Neural cell (in vitro differentiated cells): ENCODE measurements at regions not wholly inside any gene's neighbourhood (a gene's known extent, or its start where the extent isn't known, plus 50 kb on each side); places are given as distances from the start of the nearest gene placed in this dataset.

Source experiments
- H2AFZ ChIP-seq: fragments of 200-600, 300-800 bp; sonication (generic), shearing (Covaris generic); 2 replicates; pipeline ENCODE4 v1.6.0; 2014; ENCODE audit warnings: low read depth, mild to moderate bottlenecking, antibody characterized with exemption, low read length, moderate library complexity
- H3F3A ChIP-seq: fragments of 200-600 bp; shearing (Covaris generic); 2 replicates; pipeline ENCODE4 v1.6.1; 2016; ENCODE audit warnings: mild to moderate bottlenecking, moderate library complexity, mixed read lengths, antibody characterized with exemption, low read length; ENCODE audit not compliant: insufficient read depth, poor library complexity, severe bottlenecking
- H3K27ac ChIP-seq: fragments of 200-600, 300-800 bp; sonication (generic), shearing (Covaris generic); 2 replicates; pipeline ENCODE4 v1.5.1; 2014; ENCODE audit warnings: mild to moderate bottlenecking, low read length, moderate library complexity
- H3K27me3 ChIP-seq: fragments of 300-800, 200-600 bp; sonication (generic), shearing (Covaris generic); 2 replicates; pipeline ENCODE4 v1.6.0; 2014; ENCODE audit warnings: mild to moderate bottlenecking, low read depth, low read length, moderate library complexity; ENCODE audit not compliant: insufficient read depth
- H3K36me3 ChIP-seq: fragments of 300-800, 200-600 bp; sonication (generic), shearing (Covaris generic); 2 replicates; pipeline ENCODE4 v1.5.1; 2014; ENCODE audit warnings: mild to moderate bottlenecking, antibody characterized with exemption, low read length, moderate library complexity; ENCODE audit not compliant: insufficient read depth
- H3K4me2 ChIP-seq: fragments of 300-800, 200-600 bp; sonication (generic), shearing (Covaris generic); 2 replicates; pipeline ENCODE4 v1.6.0; 2014; ENCODE audit warnings: mild to moderate bottlenecking, low read length
- H3K4me3 ChIP-seq: fragments of 300-800, 200-600 bp; sonication (generic), shearing (Covaris generic); 2 replicates; pipeline ENCODE4 v1.5.1; 2014; ENCODE audit warnings: mild to moderate bottlenecking, low read length, moderate library complexity
- H3K79me2 ChIP-seq: fragments of 200-600 bp; shearing (Covaris generic); replicated peaks from 2 replicates; pipeline ENCODE4 v1.6.0; 2014; ENCODE audit warnings: mild to moderate bottlenecking, low read length, moderate library complexity; ENCODE audit not compliant: insufficient read depth
- H3K9ac ChIP-seq: fragments of 300-800, 200-600 bp; sonication (generic), shearing (Covaris generic); 2 replicates; pipeline ENCODE4 v1.6.1; 2016; ENCODE audit warnings: mild to moderate bottlenecking, low read length, mixed read lengths
- H3K9me2 ChIP-seq: fragments of 200-600 bp; shearing (Covaris generic); 2 replicates; pipeline ENCODE4 v1.6.1; 2016; ENCODE audit warnings: mild to moderate bottlenecking, low read length, mixed read lengths; ENCODE audit not compliant: insufficient read depth
- H3K9me3 ChIP-seq: fragments of 200-600, 300-800 bp; sonication (generic), shearing (Covaris generic); 2 replicates; pipeline ENCODE4 v1.6.1; 2016; ENCODE audit warnings: mild to moderate bottlenecking, mixed run types, low read length, moderate library complexity, mixed read lengths
- H4K20me1 ChIP-seq: fragments of 200-600 bp; shearing (Covaris generic); 2 replicates; pipeline ENCODE4 v1.6.1; 2016; ENCODE audit warnings: mild to moderate bottlenecking, mixed run types; ENCODE audit not compliant: insufficient read depth
- EP300 ChIP-seq: fragments of 450-650 bp; conservative IDR thresholded peaks from 2 replicates; pipeline ENCODE4 v1.6.1; 2014; ENCODE audit warnings: antibody characterized with exemption, mild to moderate bottlenecking, moderate library complexity; ENCODE audit not compliant: poor library complexity, severe bottlenecking
- EZH2 ChIP-seq: fragments of 200-600, 300-800 bp; shearing (Covaris generic), sonication (generic); IDR thresholded peaks from 2 replicates; pipeline ENCODE4 v1.6.1; 2014; ENCODE audit warnings: antibody characterized with exemption, low read length, borderline replicate concordance, mild to moderate bottlenecking; ENCODE audit not compliant: insufficient read depth, poor library complexity, severe bottlenecking
- MXI1 ChIP-seq: fragments of 450-650 bp; conservative IDR thresholded peaks from 2 replicates; pipeline ENCODE4 v1.6.1; 2014; ENCODE audit warnings: antibody characterized with exemption, mild to moderate bottlenecking; ENCODE audit not compliant: poor library complexity, severe bottlenecking
- POLR2AphosphoS5 ChIP-seq: IDR thresholded peaks from 2 replicates; pipeline ENCODE4 v1.6.1; 2012
- RAD21 ChIP-seq: fragments of 450-650 bp; conservative IDR thresholded peaks from 2 replicates; pipeline ENCODE4 v1.6.1; 2014; ENCODE audit warnings: antibody characterized with exemption, mild to moderate bottlenecking, moderate library complexity
- SMC3 ChIP-seq: fragments of 450-650 bp; conservative IDR thresholded peaks from 2 replicates; pipeline ENCODE4 v1.6.1; 2014; ENCODE audit warnings: antibody characterized with exemption, mild to moderate bottlenecking, moderate library complexity; ENCODE audit not compliant: poor library complexity
- TAF1 ChIP-seq: IDR thresholded peaks from 2 replicates; pipeline ENCODE4 v1.6.1; 2012; ENCODE audit warnings: low read depth
- TF ChIP-seq, protein P1 (sequence below): fragments of 450-650 bp; IDR thresholded peaks from 2 replicates; pipeline ENCODE4 v1.5.1; 2014; ENCODE audit warnings: antibody characterized with exemption, mild to moderate bottlenecking, moderate library complexity; ENCODE audit not compliant: poor library complexity, severe bottlenecking
- TF ChIP-seq, protein P2 (sequence below): IDR thresholded peaks from 2 replicates; pipeline ENCODE4 v1.6.1; 2012; ENCODE audit warnings: borderline replicate concordance

GRCh38 chr11:112723676-112724495 lies 237.3 kb upstream of the NCAM1 start:
- H3K27ac ChIP-seq: no peak overlapping the region
- H3K9me3 ChIP-seq: no peaks in the 10 kb centered on the region
- no peaks in the 10 kb centered on the region for H3K79me2 ChIP-seq
- TF ChIP-seq POLR2AphosphoS5 (no peak), EZH2 (no peak), EP300 (no peak), TAF1 (no peak), SMC3 (no peak)
- TF ChIP-seq, protein P1, sequence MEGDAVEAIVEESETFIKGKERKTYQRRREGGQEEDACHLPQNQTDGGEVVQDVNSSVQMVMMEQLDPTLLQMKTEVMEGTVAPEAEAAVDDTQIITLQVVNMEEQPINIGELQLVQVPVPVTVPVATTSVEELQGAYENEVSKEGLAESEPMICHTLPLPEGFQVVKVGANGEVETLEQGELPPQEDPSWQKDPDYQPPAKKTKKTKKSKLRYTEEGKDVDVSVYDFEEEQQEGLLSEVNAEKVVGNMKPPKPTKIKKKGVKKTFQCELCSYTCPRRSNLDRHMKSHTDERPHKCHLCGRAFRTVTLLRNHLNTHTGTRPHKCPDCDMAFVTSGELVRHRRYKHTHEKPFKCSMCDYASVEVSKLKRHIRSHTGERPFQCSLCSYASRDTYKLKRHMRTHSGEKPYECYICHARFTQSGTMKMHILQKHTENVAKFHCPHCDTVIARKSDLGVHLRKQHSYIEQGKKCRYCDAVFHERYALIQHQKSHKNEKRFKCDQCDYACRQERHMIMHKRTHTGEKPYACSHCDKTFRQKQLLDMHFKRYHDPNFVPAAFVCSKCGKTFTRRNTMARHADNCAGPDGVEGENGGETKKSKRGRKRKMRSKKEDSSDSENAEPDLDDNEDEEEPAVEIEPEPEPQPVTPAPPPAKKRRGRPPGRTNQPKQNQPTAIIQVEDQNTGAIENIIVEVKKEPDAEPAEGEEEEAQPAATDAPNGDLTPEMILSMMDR: no peak
- H3K27me3 ChIP-seq: no peaks in the 10 kb centered on the region
- no peaks in the 10 kb centered on the region for H3F3A ChIP-seq
- H3K4me3 ChIP-seq: no peak overlapping the region
- no peak overlapping the region for H3K9ac ChIP-seq
- H4K20me1 ChIP-seq: no peaks in the 10 kb centered on the region
- H3K4me2 ChIP-seq: no peak overlapping the region
- no peaks in the 10 kb centered on the region for H3K36me3 ChIP-seq
- no peaks in the 10 kb centered on the region for H3K9me2 ChIP-seq
- no peak overlapping the region for H2AFZ ChIP-seq

DNA sequence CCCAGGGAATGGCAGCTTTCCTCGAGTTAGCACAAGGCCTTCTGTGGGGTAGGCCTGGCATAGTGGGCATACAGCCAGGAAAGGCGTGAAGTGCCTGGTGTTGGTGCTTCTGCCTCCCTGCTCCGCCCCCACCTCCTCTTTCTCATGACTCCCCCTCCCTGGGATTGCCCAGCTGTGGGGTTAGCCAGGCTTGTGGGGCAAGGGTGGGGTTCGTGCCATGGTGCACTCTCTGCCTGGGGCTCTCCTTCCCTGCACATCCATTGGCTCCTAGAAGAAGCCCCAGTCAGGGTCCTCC lies 236.8 kb upstream of the NCAM1 start:
- no peaks in the 10 kb centered on the region for H3K79me2 ChIP-seq
- no peak overlapping the region for H3K27ac ChIP-seq
- no peaks in the 10 kb centered on the region for H4K20me1 ChIP-seq
- H2AFZ ChIP-seq: no peak overlapping the region
- no peak overlapping the region for H3K4me3 ChIP-seq
- no peaks in the 10 kb centered on the region for H3K9me3 ChIP-seq
- no peak overlapping the region for H3K4me2 ChIP-seq
- no peaks in the 10 kb centered on the region for H3K9me2 ChIP-seq
- no peak overlapping the region for H3K9ac ChIP-seq
- no peaks in the 10 kb centered on the region for H3F3A ChIP-seq
- H3K27me3 ChIP-seq: no peaks in the 10 kb centered on the region
- H3K36me3 ChIP-seq: no peaks in the 10 kb centered on the region
- no peak for TF ChIP-seq TAF1
- TF ChIP-seq MXI1: no peak
- TF ChIP-seq SMC3: no peak
- no peak for TF ChIP-seq POLR2AphosphoS5
- TF ChIP-seq EZH2: no peak
- no peak for TF ChIP-seq RAD21
- TF ChIP-seq, protein P2, sequence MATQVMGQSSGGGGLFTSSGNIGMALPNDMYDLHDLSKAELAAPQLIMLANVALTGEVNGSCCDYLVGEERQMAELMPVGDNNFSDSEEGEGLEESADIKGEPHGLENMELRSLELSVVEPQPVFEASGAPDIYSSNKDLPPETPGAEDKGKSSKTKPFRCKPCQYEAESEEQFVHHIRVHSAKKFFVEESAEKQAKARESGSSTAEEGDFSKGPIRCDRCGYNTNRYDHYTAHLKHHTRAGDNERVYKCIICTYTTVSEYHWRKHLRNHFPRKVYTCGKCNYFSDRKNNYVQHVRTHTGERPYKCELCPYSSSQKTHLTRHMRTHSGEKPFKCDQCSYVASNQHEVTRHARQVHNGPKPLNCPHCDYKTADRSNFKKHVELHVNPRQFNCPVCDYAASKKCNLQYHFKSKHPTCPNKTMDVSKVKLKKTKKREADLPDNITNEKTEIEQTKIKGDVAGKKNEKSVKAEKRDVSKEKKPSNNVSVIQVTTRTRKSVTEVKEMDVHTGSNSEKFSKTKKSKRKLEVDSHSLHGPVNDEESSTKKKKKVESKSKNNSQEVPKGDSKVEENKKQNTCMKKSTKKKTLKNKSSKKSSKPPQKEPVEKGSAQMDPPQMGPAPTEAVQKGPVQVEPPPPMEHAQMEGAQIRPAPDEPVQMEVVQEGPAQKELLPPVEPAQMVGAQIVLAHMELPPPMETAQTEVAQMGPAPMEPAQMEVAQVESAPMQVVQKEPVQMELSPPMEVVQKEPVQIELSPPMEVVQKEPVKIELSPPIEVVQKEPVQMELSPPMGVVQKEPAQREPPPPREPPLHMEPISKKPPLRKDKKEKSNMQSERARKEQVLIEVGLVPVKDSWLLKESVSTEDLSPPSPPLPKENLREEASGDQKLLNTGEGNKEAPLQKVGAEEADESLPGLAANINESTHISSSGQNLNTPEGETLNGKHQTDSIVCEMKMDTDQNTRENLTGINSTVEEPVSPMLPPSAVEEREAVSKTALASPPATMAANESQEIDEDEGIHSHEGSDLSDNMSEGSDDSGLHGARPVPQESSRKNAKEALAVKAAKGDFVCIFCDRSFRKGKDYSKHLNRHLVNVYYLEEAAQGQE: no peak
- TF ChIP-seq, protein P1: no peak
- no peak for TF ChIP-seq EP300
